HG02870 (cell line): ENCODE measurements at regions not wholly inside any gene's neighbourhood (a gene's known extent, or its start where the extent isn't known, plus 50 kb on each side); places are given as distances from the start of the nearest gene placed in this dataset.

Source experiments
- ATAC-seq: cut with Tn5 transposase; IDR thresholded peaks from one replicate; pipeline ENCODE4 v1.9.1; 2021; ENCODE audit warnings: mild to moderate bottlenecking, moderate library complexity; ENCODE audit not compliant: unreplicated experiment

GRCh38 chr5:2181149-2181548, 298.4 kb upstream of the IRX4 start:
- no peak for ATAC-seq

- ATAC-seq: no peak
Measured at GRCh38 chr5:2180456-2180855, 297.7 kb upstream of the IRX4 start.

GRCh38 chr5:2179861-2180260, 297.1 kb upstream of the IRX4 start:
- no peak for ATAC-seq

GRCh38 chr5:2178528-2178927, 295.8 kb upstream of the IRX4 start:
- no peak for ATAC-seq

- no peak for ATAC-seq
Measured at GRCh38 chr5:2178071-2178477, 295.3 kb upstream of the IRX4 start.

DNA sequence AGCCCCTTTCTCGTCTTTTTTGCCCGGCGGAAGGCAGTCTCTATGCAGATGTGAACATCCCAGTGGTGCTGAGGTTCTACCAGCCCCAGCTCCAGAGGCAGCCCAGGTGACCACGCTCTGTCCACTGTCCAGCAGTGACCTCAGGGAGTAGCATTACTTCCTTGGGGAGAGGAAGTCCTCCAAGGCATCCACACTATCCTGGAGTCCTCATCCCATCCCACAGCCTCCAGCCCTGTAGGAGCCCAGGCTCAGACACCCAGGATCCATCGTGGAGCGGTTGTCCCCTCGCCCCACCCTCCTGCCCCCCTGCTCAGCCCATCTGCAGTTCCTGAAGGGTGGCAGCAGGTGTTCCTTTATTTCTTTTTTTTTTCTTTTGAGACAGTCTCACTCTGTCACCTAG, 294.5 kb upstream of the IRX4 start:
- ATAC-seq: no peak

DNA sequence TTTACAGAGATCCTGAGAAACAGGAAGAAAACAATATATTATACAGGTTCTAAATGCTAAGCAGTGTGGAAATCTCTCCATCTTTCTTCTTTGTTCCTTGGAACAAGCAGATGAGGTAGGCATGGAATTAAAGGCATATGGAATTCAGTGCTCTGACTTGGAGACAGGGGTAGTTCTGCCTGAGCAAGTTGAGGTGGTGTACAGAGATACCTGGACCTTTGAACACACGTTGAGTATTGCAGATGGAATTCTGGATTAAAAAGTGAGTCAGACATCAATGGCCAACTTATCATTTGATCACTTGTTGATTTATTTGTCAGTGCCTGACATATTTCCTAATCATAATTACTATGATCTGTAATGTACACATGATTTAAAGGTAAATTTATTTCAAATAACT, 293.9 kb upstream of the IRX4 start:
- ATAC-seq: no peak

GRCh38 chr5:2175842-2176404, 293.2 kb upstream of the IRX4 start:
- ATAC-seq: no peak

- ATAC-seq: no peak
Measured at GRCh38 chr5:2175041-2175440, 292.3 kb upstream of the IRX4 start.

DNA sequence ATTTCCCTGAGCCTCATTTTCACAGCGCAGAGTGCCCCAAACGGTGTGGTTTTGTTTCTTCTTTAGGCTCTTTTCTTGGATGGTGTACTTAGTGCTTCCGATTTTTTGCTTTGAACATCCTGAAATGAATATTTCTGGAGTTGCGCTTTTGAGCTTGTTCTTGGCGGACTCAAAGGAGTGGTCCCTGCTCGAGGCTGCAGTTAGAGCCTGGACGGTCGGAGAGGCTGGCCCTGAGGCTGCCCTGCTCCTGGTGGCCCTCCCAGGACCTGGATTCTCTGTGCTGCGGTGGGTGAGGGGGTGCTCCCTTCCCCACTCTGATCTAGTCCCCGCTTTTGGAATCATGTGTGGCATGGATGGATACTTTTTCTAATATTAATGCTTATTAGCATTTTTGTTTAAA, 291.8 kb upstream of the IRX4 start:
- ATAC-seq: no peak

DNA sequence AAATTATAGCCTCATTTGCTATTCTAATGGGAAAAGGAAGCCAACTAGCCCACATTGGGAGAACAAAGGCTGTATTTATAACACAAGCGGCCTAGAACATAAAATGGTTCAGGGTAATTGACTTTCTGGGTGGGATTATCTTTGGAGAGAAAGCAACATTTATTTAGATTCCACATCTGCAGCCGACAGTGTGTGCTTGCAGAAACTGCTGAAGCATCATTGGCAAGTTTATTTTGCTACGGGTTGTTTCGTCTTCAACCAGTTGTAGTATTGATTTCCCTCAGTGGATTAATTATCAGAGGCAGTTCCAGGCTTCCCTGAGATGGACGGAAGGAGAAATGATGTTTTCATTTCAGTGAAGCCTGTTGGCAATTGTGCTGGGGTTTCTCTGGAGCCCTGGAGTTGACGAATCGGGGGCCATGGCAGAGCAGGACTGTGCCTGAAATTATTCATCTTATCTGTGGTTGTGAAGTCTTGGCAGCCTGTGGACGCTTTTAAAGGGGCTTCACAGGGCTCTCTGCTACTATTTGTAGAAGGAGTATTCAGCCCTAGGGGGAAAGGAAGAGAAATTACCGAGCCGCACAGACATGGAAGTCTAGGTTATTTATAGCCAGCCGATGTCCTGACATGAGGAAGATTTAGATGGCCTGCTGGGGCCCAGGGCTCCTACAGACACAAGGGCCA, 290.6 kb upstream of the IRX4 start:
- no peak for ATAC-seq

DNA sequence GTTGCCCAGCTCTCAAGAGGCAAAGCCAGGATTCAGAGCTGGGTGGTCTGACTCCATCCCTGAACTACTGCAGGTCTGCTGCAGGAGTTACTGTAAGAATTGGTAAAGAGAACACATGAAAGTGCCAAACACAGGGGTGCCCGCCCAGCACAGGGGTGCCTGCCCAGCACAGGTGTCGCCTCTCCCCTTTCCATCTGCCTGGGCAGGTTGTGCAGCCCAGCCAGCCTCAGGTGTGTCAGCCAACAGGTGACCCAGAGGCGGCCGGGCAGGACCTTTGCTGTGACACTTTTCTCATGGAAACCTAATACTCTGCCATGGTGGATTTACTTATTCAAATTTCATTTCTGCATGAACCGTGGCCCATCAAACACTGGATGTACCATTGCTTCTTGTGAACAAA, 289.7 kb upstream of the IRX4 start:
- no peak for ATAC-seq

- no peak for ATAC-seq
Measured at GRCh38 chr5:2170761-2171160, 288.0 kb upstream of the IRX4 start.

GRCh38 chr5:2169850-2170760, 287.4 kb upstream of the IRX4 start:
- no peak for ATAC-seq

DNA sequence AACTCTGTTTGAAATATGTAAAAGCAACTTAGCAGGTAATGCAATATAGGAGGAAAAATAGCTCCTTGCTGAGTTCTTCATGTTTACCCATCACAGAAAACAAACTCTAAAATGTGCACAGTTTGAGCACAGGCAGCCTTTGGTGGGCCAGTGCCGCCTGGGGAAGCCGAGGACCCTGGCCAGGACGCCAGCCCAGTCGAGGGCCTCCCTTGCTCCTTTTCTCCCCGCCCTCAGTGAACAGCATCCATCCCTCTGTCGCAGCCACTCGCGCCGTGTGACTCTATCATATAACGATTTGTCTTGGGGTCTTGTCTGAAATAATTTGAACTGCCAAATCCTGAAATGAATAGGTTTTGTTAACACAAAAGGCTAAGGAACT, 286.7 kb upstream of the IRX4 start:
- no peak for ATAC-seq

GRCh38 chr5:2168601-2169429, 286.1 kb upstream of the IRX4 start:
- no peak for ATAC-seq

GRCh38 chr5:2167671-2168070, 284.9 kb upstream of the IRX4 start:
- ATAC-seq: no peak

DNA sequence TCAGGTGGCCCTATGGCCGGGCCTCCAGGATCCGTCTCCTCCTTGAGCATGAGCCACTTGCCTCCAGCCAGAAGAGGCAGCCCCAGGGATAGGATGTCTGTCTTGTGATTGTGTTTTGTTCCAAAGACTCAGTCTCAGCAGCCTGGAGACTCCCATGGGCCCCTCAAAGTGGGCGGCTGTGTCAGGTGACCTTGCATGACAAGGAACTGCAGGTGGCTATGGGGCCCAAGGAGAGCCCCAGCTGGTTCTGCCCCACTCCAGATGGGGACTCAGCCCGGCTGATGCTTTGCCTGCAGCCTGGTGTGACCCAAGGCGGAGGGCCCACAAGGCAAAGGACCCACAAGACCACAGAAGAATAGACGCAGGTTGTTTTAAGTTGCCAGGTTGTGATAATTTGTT, 284.3 kb upstream of the IRX4 start:
- ATAC-seq: no peak

GRCh38 chr5:2166306-2166978, 283.7 kb upstream of the IRX4 start:
- ATAC-seq: no peak

- no peak for ATAC-seq
Measured at GRCh38 chr5:2165615-2166305, 283.0 kb upstream of the IRX4 start.
